ENCODE measurements at regions not wholly inside any gene's neighbourhood (a gene's known extent, or its start where the extent isn't known, plus 50 kb on each side); places are given as distances from the start of the nearest gene placed in this dataset.
A peak's percentile ranks its signal among the peaks of the same experiment; 100 is the strongest.

DNA sequence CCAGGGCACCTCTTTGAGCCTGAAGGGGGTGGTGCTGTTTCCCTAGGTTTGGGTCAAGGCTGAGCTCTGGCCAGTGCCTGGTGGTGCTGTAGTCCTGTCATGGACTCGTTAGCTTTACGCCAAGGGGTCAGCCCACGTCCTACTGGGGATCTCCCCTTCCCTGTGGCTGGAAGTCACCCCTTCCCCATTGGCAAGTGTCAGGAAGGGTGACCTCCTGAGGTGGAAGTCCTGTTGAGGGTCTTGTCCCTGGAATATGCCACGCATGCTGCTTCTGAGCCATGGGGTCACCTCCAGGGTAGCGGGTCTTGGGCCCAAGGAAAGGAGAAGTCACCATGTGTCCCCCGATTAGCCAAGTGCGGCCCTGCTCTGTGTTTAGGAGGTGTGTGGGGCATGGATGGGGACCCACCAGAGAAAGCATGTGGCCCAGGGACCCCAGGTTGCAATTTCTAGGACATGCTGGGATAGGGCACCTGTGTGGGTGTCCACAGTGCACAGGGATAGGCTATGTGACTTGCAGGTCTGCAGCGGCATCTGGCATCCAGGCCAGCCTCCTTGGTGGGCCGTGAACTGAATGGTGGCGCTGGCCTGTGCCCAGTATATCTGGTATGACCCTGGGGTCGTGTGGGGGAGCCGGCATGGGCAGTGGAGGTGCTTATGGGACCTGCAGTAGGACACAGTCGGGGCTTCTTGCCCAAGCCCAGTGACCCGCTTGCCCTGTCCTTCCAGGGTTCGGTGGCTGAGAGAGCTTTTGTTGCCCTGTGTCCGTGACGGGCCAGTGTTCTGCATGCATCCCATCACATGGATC is 226.7 kb downstream of the SNRPN start:
- H3K27me3 Mint-ChIP-seq, result no peaks in the 10 kb centered on the region
- peaks cover 10% of the 10 kb centered on the region for H3K9me3 Mint-ChIP-seq (ENCODE audit: low read depth)
- H3K36me3 Mint-ChIP-seq (ENCODE audit: insufficient read depth), result no peaks in the 10 kb centered on the region
- TF ChIP-seq, protein P1, sequence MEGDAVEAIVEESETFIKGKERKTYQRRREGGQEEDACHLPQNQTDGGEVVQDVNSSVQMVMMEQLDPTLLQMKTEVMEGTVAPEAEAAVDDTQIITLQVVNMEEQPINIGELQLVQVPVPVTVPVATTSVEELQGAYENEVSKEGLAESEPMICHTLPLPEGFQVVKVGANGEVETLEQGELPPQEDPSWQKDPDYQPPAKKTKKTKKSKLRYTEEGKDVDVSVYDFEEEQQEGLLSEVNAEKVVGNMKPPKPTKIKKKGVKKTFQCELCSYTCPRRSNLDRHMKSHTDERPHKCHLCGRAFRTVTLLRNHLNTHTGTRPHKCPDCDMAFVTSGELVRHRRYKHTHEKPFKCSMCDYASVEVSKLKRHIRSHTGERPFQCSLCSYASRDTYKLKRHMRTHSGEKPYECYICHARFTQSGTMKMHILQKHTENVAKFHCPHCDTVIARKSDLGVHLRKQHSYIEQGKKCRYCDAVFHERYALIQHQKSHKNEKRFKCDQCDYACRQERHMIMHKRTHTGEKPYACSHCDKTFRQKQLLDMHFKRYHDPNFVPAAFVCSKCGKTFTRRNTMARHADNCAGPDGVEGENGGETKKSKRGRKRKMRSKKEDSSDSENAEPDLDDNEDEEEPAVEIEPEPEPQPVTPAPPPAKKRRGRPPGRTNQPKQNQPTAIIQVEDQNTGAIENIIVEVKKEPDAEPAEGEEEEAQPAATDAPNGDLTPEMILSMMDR (IDR thresholded peaks at IDR 0.05; ENCODE audit: unreplicated experiment), result no peak
- no peak overlapping the region for H3K27ac Mint-ChIP-seq
- H3K4me1 Mint-ChIP-seq (ENCODE audit: low read depth), result no peaks in the 10 kb centered on the region
- no peak overlapping the region for H3K4me3 Mint-ChIP-seq (ENCODE audit: low read depth)
- DNase-seq (ENCODE audit: low spot score, unreplicated experiment), result peak; percentile 3

DNA sequence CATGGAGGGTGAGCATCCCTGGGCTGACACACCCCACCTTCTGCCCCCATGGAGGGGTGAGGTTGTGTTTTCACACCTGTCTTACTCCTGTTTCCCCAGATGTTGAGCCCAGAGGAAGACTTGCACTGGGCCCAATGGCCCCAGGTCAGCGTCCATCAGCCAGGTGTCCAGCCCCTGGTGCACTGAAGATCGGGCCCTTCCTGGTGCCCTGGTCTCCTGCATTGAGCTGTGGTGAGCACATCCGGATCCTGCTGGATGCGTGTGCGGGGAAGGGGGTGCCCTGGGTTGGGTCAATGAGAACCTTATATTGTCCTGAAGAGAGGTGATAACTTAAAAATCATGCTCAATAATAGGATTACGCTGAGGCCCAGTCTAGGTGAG is 227.3 kb downstream of the SNRPN start:
- Mint-ChIP-seq H3K27ac (no peak overlapping the region), H3K27me3 (no peaks in the 10 kb centered on the region), H3K36me3 (ENCODE audit: insufficient read depth) (no peaks in the 10 kb centered on the region), H3K4me1 (ENCODE audit: low read depth) (no peaks in the 10 kb centered on the region), H3K4me3 (ENCODE audit: low read depth) (no peak overlapping the region), H3K9me3 (ENCODE audit: low read depth) (peaks cover 10% of the 10 kb centered on the region)
- TF ChIP-seq, protein P1 (IDR thresholded peaks at IDR 0.05; ENCODE audit: unreplicated experiment), result no peak
- DNase-seq (ENCODE audit: low spot score, unreplicated experiment), result no peak

DNA sequence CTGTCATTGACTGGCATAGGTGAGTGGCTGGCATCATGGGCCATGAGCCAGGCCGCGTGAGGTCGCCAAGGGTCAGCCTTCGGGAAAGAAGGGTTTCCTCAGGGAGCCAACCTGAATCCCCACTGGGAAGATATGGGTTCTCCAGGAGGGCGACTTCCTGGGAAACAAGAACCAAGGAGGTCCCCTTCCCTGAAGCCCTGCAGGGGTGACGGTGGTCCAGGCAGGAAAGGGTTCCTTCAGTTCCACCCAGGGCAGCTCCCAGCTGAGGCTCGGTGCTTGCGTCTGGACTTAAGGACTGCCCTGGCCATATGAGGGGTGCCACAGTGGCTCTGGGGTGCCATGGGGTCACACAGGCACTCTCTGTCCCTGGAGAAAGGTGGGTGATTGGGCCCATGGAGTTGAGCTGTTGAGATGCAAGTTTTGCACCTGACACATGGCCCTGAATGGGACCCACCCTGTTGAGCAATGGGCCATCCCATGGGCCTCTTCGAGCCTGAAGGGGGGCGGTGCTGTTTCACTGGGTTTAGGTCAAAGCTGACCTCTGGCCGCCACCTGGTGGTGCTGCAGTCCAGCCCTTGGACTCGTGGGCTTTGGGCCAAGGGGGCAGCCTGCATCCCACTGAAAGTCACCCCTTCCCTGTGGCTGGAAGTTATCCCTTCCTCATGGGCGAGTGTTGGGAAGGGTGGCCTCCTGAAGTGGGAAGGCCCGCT is 228.1 kb downstream of the SNRPN start:
- Mint-ChIP-seq H3K27me3 (no peaks in the 10 kb centered on the region), H3K4me3 (ENCODE audit: low read depth) (no peak overlapping the region), H3K4me1 (ENCODE audit: low read depth) (no peaks in the 10 kb centered on the region), H3K36me3 (ENCODE audit: insufficient read depth) (no peaks in the 10 kb centered on the region), H3K27ac (no peak overlapping the region), H3K9me3 (ENCODE audit: low read depth) (peaks cover 10% of the 10 kb centered on the region)
- TF ChIP-seq, protein P1 (IDR thresholded peaks at IDR 0.05; ENCODE audit: unreplicated experiment), result no peak
- no peak for DNase-seq (ENCODE audit: low spot score, unreplicated experiment)

DNA sequence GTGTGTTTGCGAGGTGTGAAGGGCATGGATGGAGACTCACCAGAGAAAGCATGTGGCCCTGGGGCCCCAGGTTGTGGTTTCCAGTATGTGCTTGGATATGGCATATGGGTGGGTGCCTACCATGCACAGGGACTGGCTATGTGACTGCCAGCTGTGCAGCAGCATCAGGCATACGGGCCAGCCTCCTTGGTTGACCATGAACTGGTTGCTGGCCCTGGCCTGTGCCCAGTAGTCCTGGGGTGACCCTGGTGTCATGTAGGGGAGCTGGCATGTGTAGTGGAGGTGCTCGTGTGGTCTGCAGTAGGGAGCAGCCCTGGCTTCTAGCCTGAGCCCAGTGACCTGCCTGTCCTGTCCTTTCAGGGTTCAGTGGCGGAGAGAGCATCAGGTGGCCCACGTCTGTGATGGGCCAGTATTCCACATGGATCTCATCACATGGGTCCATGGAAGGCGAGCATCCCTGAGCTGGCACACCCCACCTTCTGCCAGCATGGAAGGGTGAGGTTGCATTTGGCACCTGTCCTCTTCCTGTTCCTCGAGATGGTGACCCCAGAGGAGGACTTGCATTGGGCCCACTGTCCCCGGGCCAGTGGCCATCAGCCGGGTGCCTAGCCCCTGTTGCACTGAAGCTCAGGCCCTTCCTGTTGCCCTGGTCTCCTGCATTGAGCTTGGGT is 228.9 kb downstream of the SNRPN start:
- no peak overlapping the region for H3K4me3 Mint-ChIP-seq (ENCODE audit: low read depth)
- H3K36me3 Mint-ChIP-seq (ENCODE audit: insufficient read depth), result no peaks in the 10 kb centered on the region
- H3K4me1 Mint-ChIP-seq (ENCODE audit: low read depth), result no peaks in the 10 kb centered on the region
- no peak for DNase-seq (ENCODE audit: low spot score, unreplicated experiment)
- H3K27me3 Mint-ChIP-seq, result no peaks in the 10 kb centered on the region
- H3K9me3 Mint-ChIP-seq (ENCODE audit: low read depth), result peaks cover 10% of the 10 kb centered on the region
- TF ChIP-seq, protein P1 (IDR thresholded peaks at IDR 0.05; ENCODE audit: unreplicated experiment), result no peak
- no peak overlapping the region for H3K27ac Mint-ChIP-seq

DNA sequence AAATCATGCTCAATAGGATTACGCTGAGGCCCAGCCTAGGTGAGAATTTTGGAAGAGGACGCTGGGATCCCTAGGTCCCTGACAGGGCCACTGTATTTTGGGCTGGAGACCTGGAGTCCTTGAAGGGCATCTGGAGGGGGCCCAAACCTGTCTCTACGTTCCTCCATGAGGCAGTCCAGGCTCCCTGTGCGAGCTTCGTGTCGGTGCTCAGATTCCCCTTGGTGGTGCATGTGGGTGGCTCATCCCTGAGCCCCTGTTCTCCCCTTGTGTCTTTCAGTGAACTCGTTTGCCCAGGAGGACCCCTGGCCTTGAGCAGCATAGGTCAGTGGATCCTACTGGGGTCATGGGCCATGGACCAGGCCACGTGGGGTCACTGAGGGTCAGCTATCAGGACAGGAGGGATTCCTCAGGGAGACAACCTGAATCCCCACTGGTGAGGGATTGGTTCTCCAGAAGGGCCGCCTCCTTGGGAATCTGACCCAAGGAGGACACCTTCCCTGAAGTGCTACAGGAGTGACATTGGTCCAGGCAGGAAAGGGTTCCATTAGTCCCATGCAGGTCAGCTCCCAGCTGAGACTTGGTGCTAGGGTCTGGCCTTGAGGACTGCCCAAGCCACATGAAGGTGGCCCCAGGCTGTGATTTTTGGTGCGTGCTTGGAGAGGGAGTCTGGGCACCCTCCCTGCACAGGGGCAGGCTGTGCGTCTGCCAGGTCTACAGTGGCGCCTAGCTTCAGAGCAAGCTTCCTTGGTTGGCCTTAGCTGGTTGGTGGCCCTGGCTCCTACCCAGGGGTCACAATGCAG is 229.8 kb downstream of the SNRPN start:
- Mint-ChIP-seq H3K9me3 (ENCODE audit: low read depth) (peaks cover 13% of the 10 kb centered on the region), H3K4me1 (ENCODE audit: low read depth) (no peaks in the 10 kb centered on the region), H3K4me3 (ENCODE audit: low read depth) (no peak overlapping the region), H3K27ac (no peak overlapping the region), H3K27me3 (no peaks in the 10 kb centered on the region), H3K36me3 (ENCODE audit: insufficient read depth) (no peaks in the 10 kb centered on the region)
- TF ChIP-seq, protein P1 (IDR thresholded peaks at IDR 0.05; ENCODE audit: unreplicated experiment), result no peak
- DNase-seq (ENCODE audit: low spot score, unreplicated experiment), result no peak

Measured in progenitor cell of endocrine pancreas (in vitro differentiated cells).